Activated T-cell treated with anti-CD3 and anti-CD28 coated beads, Interleukin-2, amount 50 U/mL, for 48 hours (primary cell): ENCODE measurements at regions not wholly inside any gene's neighbourhood (a gene's known extent, or its start where the extent isn't known, plus 50 kb on each side); places are given as distances from the start of the nearest gene placed in this dataset.
"Not testable (repeated sequence)": the region's sequence is repeated elsewhere in the genome, so short reads cannot be mapped to it uniquely, and the experiment has no call there.

Experiments
- DNase-seq, 2 experiments: peaks; one replicate each; pipeline ENCODE4 v3.0.0-alpha.2; 2020

- DNase-seq: not testable (repeated sequence)
Observed at GRCh38 chr16:29255957-29256356, 150.6 kb downstream of the NPIPB11 start.

GRCh38 chr16:29255496-29255796 lies 151.1 kb downstream of the NPIPB11 start:
- not testable (repeated sequence) for DNase-seq

- no peak for DNase-seq
Observed at GRCh38 chr16:29254676-29255495, 151.6 kb downstream of the NPIPB11 start.

GRCh38 chr16:29253716-29254590 lies 152.6 kb downstream of the NPIPB11 start:
- not testable (repeated sequence) for DNase-seq

- not testable (repeated sequence) for DNase-seq
Observed at GRCh38 chr16:29253066-29253590, 153.4 kb downstream of the NPIPB11 start.

GRCh38 chr16:29252311-29252710 lies 154.2 kb downstream of the NPIPB11 start:
- not testable (repeated sequence) for DNase-seq

GRCh38 chr16:29251571-29252011 lies 154.9 kb downstream of the NPIPB11 start:
- DNase-seq: not testable (repeated sequence)

GRCh38 chr16:29250923-29251434 lies 155.5 kb downstream of the NPIPB11 start:
- not testable (repeated sequence) for DNase-seq

GRCh38 chr16:29250469-29250868 lies 156.0 kb downstream of the NPIPB11 start:
- DNase-seq: not testable (repeated sequence)

GRCh38 chr16:29248940-29249318 lies 157.6 kb downstream of the NPIPB11 start:
- not testable (repeated sequence) for DNase-seq

GRCh38 chr16:29248306-29248939 lies 158.1 kb downstream of the NPIPB11 start:
- not testable (repeated sequence) for DNase-seq

- not testable (repeated sequence) for DNase-seq
Observed at GRCh38 chr16:29246091-29246490, 160.4 kb downstream of the NPIPB11 start.

- DNase-seq: no peak
Observed at GRCh38 chr16:29237971-29238370, 168.5 kb downstream of the NPIPB11 start.

GRCh38 chr16:29237495-29237894 lies 169.0 kb downstream of the NPIPB11 start:
- DNase-seq: not testable (repeated sequence)

GRCh38 chr16:29237023-29237422 lies 169.5 kb downstream of the NPIPB11 start:
- DNase-seq: not testable (repeated sequence)

- not testable (repeated sequence) for DNase-seq
Observed at GRCh38 chr16:29235836-29236370, 170.6 kb downstream of the NPIPB11 start.

GRCh38 chr16:29234536-29235275 lies 171.8 kb downstream of the NPIPB11 start:
- DNase-seq: not testable (repeated sequence)

GRCh38 chr16:29233705-29234404 lies 172.7 kb downstream of the NPIPB11 start:
- not testable (repeated sequence) for DNase-seq

GRCh38 chr16:29232811-29233704 lies 173.5 kb downstream of the NPIPB11 start:
- no peak for DNase-seq

GRCh38 chr16:29232160-29232705 lies 174.3 kb downstream of the NPIPB11 start:
- not testable (repeated sequence) for DNase-seq
